SJSA1 (cell line): ENCODE measurements at regions not wholly inside any gene's neighbourhood (a gene's known extent, or its start where the extent isn't known, plus 50 kb on each side); places are given as distances from the start of the nearest gene placed in this dataset.

Experiments used
- DNase-seq, 2 experiments: peaks; one replicate each; pipeline ENCODE4 v3.0.0-alpha.2; 2015 to 2020; ENCODE audit warnings: low spot score in 2 of 2, low read depth in 1 of 2
- H3K27ac ChIP-seq: fragments of 250-450 bp; sonication (Bioruptor Pico); 2 replicates; pipeline ENCODE4 v1.5.1; 2020; ENCODE audit warnings: mild to moderate bottlenecking, moderate library complexity
- H3K27me3 ChIP-seq: fragments of 250-450 bp; sonication (Bioruptor Pico); replicated peaks from 2 replicates; pipeline ENCODE4 v1.5.1; 2020; ENCODE audit warnings: mild to moderate bottlenecking, moderate library complexity
- H3K36me3 ChIP-seq: fragments of 250-450 bp; sonication (Bioruptor Pico); 2 replicates; pipeline ENCODE4 v1.5.1; 2020; ENCODE audit warnings: mild to moderate bottlenecking
- H3K4me1 ChIP-seq: fragments of 250-450 bp; sonication (Bioruptor Pico); replicated peaks from 2 replicates; pipeline ENCODE4 v1.6.1; 2021; ENCODE audit warnings: mild to moderate bottlenecking
- H3K4me3 ChIP-seq: fragments of 250-450 bp; sonication (Bioruptor Pico); 2 replicates; pipeline ENCODE4 v1.5.1; 2020; ENCODE audit warnings: mild to moderate bottlenecking
- H3K9me3 ChIP-seq: fragments of 250-450 bp; sonication (Bioruptor Pico); replicated peaks from 2 replicates; pipeline ENCODE4 v1.5.1; 2020; ENCODE audit warnings: mild to moderate bottlenecking

DNA sequence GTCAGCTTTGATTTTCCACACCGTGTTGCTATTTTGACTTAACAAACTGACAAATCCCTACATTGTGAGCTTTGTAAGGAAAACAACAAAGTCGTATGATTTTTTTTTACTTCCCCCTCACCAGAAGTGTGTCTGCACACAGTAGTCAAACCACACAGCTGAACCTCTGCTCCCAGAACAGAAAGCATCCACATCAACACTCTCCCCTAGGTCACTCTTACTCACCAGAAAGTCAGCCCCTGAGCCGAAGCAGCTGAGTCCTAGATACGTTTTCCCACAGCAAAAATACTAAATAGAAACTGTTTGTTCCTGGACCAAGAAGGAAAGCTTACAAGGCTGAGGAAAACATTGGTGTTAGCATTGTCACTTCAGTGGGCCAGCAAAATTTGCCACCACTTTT lies 305.7 kb downstream of the DHX15 start:
- no peak for DNase-seq
- H3K9me3 ChIP-seq: no peaks in the 10 kb centered on the region
- no peaks in the 10 kb centered on the region for H3K27me3 ChIP-seq
- H3K4me1 ChIP-seq: no peaks in the 10 kb centered on the region
- H3K27ac ChIP-seq: no peak overlapping the region
- no peaks in the 10 kb centered on the region for H3K36me3 ChIP-seq
- no peak overlapping the region for H3K4me3 ChIP-seq

DNA sequence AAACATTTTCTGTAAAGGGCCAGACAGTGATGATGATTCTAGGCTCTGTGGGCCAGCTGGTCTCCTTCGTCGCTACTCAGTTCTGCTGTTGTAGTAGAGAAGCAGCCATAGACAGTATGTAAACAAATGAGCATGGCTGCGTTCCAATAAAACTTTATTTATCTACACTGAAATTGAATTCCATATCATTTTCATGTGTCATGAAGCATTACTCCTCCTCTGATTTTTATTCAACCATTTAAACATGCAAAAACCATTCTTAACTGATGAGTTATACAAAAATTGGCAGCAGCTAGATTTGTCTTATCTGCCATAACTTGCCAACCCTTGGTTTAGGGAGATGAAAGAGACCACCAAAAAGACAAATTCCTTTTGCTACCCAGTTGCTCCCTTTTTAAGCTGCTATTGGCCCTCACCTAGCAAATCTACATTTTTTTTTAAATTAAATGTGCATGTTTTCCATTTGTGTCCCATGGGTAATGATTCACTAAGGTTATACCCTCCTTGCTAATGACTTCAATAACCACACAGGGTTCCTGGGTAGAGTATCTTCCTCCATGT lies 309.9 kb downstream of the DHX15 start:
- H3K27me3 ChIP-seq: no peaks in the 10 kb centered on the region
- H3K9me3 ChIP-seq: no peaks in the 10 kb centered on the region
- no peaks in the 10 kb centered on the region for H3K4me1 ChIP-seq
- H3K4me3 ChIP-seq: no peak overlapping the region
- H3K36me3 ChIP-seq: no peaks in the 10 kb centered on the region
- H3K27ac ChIP-seq: no peak overlapping the region
- no peak for DNase-seq

DNA sequence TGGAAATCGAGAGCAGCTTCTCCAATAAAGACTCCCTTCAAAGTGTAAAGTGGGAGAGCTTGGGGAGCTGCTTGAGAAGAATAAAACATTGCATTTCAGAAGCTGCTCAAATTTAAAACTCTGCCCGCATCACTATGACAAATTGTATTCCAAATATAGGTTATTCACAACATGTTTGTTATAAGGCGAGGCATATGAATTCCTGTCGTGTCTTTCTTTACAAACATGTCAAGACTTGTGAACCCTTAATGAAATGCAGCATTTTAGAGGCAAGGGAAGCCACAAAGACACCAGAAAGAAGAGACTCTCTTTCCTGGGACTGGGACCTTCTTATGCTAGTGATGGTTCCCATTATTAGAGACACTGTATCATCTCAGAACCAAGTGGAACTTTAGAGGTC lies 311.2 kb downstream of the DHX15 start:
- Histone ChIP-seq H3K36me3 (no peaks in the 10 kb centered on the region), H3K27me3 (no peaks in the 10 kb centered on the region), H3K4me3 (no peak overlapping the region), H3K4me1 (no peaks in the 10 kb centered on the region), H3K27ac (no peak overlapping the region), H3K9me3 (no peaks in the 10 kb centered on the region)
- DNase-seq: no peak

DNA sequence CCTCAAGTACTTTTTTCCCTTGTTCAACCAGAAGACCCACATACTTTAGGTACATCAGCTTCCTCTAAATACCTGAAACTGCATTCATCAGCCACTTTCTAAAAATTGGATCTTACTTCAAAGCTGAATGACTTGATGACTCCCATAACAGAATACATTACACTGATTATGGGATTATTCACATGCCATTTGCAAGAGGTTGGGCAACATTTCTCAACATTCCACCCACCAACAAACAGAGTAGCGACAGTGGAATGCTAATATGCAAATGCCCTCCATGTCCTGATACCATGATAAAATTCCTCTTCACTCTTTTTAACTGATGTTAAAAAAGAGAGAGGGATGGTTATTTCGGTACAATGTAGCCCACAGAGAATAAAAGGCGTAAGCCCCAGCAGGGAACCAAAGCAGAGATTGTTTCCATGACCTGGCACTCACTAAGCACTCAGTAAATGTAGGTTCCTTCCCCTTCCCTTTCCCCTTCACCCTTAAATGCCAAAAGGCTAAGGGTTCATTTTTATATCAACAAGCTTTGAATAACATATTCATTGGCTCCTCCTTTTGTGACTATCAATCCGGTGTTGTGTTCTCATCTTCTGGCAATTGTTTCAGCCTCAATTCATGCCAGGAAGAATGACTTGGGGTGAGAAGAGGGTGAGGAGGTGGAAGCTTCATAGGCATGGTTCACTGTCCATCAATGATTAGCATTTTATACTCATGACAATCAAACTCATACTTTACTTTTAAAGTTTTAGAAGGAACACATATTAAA lies 317.2 kb downstream of the DHX15 start:
- H3K4me1 ChIP-seq: no peaks in the 10 kb centered on the region
- H3K9me3 ChIP-seq: no peaks in the 10 kb centered on the region
- DNase-seq: no peak
- no peak overlapping the region for H3K27ac ChIP-seq
- H3K4me3 ChIP-seq: no peak overlapping the region
- no peaks in the 10 kb centered on the region for H3K27me3 ChIP-seq
- no peaks in the 10 kb centered on the region for H3K36me3 ChIP-seq

DNA sequence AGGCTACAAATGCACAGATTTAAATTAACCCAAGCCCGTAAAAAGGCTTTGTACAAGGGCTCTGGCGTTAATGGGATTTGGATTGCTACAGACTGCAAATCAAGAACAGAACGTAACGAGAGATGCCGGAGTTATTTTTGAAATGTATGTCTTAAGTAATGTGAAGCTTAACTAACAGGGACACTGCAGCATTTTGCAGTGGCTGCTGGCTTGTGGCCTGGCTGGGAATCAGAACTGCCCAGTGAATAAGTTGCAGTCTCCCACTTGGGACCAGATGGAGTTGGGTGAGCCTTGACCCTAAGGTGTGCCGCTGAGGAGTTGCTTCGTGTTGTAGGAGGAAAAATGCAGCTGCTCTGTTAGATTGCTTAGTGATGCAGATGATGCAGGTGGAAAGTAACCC lies 318.4 kb downstream of the DHX15 start:
- Histone ChIP-seq H3K27me3 (no peaks in the 10 kb centered on the region), H3K9me3 (no peaks in the 10 kb centered on the region), H3K36me3 (no peaks in the 10 kb centered on the region), H3K4me3 (no peak overlapping the region), H3K4me1 (no peaks in the 10 kb centered on the region), H3K27ac (no peak overlapping the region)
- DNase-seq: no peak

DNA sequence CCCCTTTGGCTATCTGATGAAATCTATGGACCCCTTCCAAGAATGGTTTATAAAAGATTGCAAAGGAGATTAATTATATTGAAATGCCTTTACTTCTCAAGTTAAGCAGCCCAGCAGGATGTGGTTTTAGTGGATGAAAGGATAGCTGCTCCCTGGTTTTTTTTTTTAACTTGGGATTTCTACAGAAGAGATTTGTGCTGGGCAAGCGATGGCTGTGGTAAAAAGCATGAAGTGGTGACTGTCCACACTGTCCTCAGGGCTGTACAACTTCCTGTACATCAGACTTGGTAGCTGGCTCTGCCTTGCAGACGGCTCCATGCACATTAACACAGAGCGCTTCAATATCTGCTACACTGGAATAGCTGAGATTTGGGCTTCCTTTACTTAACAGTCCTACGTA lies 321.7 kb downstream of the DHX15 start:
- Histone ChIP-seq H3K4me1 (no peaks in the 10 kb centered on the region), H3K27ac (no peak overlapping the region), H3K4me3 (no peak overlapping the region), H3K36me3 (no peaks in the 10 kb centered on the region), H3K9me3 (no peaks in the 10 kb centered on the region), H3K27me3 (no peaks in the 10 kb centered on the region)
- DNase-seq: no peak

DNA sequence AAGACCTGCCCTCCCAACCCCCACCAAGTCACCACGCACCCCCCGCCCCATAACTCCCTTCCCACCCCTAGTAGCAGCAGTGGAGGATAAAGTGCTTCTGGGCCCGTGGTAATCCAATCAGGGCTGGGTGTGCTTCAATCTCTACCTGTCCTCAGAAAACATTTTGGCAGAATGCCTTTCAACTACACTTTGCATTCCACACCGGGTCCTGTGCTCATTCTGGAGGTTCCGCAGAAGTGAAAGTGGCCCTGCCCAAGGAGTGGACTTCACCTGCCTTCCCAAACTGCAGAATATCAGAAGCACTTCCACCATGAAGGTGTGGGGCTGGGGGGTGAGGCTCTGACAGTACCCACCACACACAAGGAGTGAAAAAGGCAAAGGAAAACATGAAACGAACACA lies 322.3 kb downstream of the DHX15 start:
- no peaks in the 10 kb centered on the region for H3K36me3 ChIP-seq
- DNase-seq: no peak
- no peaks in the 10 kb centered on the region for H3K9me3 ChIP-seq
- no peak overlapping the region for H3K4me3 ChIP-seq
- H3K27me3 ChIP-seq: no peaks in the 10 kb centered on the region
- H3K27ac ChIP-seq: no peak overlapping the region
- no peaks in the 10 kb centered on the region for H3K4me1 ChIP-seq

DNA sequence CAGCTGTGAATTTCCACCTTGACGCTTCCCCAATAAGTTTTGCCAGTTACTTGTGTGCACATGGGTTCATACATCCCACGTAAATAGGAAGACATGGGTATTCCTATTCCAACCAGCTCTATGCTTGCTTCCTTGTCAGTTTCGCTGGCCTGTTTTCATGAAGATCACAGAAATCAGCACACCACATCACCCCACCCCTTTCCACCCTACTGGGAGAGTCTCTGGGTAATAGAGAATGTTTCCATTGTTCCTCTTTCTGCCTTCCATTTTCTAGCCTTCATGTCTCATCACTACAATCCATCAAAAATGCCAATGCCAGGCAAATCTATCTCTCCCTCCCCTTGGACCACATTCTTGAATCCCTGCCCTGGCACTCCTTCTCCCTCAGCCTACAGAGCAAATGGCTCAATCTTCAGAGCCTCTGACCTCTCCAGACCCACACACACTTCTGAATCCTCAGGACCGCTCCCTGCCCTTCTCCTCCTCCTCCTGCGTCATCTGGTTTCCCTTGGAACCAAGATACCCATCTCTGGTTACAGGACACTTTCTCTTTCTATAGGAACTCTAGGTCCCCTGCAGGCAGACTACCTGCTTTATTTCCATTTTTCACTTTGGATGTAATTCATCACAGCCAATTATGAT lies 323.3 kb downstream of the DHX15 start:
- Histone ChIP-seq H3K4me1 (no peaks in the 10 kb centered on the region), H3K27me3 (no peaks in the 10 kb centered on the region), H3K27ac (no peak overlapping the region), H3K4me3 (no peak overlapping the region), H3K36me3 (no peaks in the 10 kb centered on the region), H3K9me3 (no peaks in the 10 kb centered on the region)
- no peak for DNase-seq

DNA sequence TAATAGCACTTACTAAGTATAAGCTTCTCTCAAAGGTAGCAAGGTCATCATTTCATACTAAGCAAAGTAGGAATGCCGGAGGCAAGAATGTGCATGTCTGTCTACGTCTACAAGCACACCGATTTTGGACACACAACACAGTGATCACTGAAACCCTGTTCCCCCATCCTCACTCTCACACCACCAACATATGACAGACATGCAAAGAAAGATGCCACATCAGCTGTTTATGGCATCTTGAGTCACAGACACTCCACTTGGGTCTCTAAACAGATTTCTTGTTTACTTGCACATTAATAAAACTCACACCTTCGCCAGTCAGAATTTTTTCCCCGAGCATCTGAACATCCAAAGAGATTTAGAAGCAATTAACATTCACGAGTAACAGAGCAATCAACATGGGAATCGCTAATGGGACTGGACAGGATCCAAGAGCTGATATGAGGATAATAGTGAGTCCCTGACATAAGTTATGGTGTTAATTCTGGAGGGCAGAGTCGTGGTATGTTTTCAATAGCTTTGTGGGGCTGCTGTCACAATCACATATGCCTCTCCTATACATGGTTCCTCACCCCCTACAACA lies 324.1 kb downstream of the DHX15 start:
- H3K27me3 ChIP-seq: no peaks in the 10 kb centered on the region
- no peak for DNase-seq
- H3K36me3 ChIP-seq: no peaks in the 10 kb centered on the region
- no peaks in the 10 kb centered on the region for H3K4me1 ChIP-seq
- H3K27ac ChIP-seq: no peak overlapping the region
- no peak overlapping the region for H3K4me3 ChIP-seq
- H3K9me3 ChIP-seq: no peaks in the 10 kb centered on the region

DNA sequence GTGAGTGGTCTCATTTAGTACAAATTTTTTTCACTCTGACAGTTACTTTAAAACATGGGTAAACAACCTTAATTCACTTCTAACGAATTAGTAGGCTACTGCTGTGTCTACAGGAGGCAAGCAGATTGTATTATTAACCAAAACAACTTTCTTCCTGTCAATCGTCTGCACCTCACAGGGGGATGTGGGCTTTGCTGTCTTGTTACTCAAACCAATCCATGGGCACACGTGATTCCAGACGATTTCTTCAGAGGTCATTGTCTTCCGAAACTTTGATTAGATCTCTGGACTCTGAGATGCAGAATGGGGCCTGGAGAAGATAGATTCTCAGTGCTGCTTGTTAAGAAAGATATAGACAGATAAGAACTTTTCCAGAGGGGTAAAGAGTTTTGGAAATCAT lies 327.8 kb downstream of the DHX15 start:
- H3K9me3 ChIP-seq: no peaks in the 10 kb centered on the region
- H3K36me3 ChIP-seq: no peaks in the 10 kb centered on the region
- no peak overlapping the region for H3K27ac ChIP-seq
- H3K27me3 ChIP-seq: no peaks in the 10 kb centered on the region
- no peaks in the 10 kb centered on the region for H3K4me1 ChIP-seq
- DNase-seq: no peak
- no peak overlapping the region for H3K4me3 ChIP-seq

DNA sequence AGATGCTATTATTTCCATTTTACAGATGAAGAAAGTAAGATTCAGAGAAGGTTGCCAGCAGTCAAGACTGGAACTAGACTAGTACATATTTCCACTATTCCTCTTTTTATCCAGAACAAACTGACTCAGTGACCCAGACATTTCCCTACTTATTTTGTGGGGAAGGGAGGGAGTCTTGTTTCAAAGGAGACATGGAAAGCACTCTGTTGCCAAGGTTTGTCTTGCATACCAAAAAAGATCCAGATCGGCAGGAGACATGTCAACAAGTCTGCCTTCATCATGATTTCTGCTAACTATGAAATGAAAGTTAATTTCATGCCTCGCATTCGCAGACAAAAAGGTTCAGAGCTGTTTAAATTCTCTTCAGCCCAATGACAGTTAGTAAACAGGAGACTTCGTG lies 328.3 kb downstream of the DHX15 start:
- no peaks in the 10 kb centered on the region for H3K27me3 ChIP-seq
- H3K36me3 ChIP-seq: no peaks in the 10 kb centered on the region
- H3K4me3 ChIP-seq: no peak overlapping the region
- no peak for DNase-seq
- no peak overlapping the region for H3K27ac ChIP-seq
- no peaks in the 10 kb centered on the region for H3K9me3 ChIP-seq
- H3K4me1 ChIP-seq: no peaks in the 10 kb centered on the region

DNA sequence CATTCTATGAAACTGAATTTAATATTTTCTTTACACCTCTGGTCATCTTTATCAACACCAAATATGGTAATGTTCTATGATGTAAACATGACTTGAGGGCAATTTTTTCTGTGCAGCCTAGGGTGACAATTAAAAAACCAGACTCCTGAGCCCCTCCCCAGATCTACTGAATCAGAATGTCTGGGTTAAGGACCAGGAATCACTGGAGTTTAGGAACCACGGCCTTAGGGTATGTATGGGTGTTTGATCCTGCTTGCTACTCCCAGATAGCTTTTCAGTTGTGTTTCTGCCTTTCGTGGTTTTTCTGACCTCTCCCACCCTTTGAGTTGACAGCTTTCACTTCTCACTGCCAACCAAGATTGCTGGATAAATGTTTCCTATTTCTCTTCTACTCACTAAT lies 332.2 kb downstream of the DHX15 start:
- no peaks in the 10 kb centered on the region for H3K4me1 ChIP-seq
- no peaks in the 10 kb centered on the region for H3K9me3 ChIP-seq
- no peaks in the 10 kb centered on the region for H3K27me3 ChIP-seq
- DNase-seq: no peak
- no peak overlapping the region for H3K27ac ChIP-seq
- no peaks in the 10 kb centered on the region for H3K36me3 ChIP-seq
- H3K4me3 ChIP-seq: no peak overlapping the region

DNA sequence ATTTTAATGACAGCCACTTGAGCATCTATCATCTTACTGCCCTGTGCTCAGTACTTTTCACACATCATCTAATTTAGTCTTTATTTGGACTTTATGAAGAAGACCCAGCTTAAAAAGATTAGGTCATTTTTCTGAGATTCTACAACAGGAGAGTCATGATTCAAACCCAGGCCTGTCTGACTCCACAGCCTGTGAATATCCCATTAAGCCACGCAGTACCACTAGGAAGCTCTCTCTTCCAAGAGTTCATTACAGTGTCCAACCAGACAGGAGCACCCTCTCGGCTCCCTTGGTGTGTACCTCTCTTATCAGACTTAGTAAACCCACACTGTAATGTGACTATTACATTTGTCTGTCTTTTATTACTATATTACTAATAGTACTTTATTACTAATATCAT lies 332.8 kb downstream of the DHX15 start:
- Histone ChIP-seq H3K27me3 (no peaks in the 10 kb centered on the region), H3K36me3 (no peaks in the 10 kb centered on the region), H3K4me1 (no peaks in the 10 kb centered on the region), H3K4me3 (no peak overlapping the region), H3K27ac (no peak overlapping the region), H3K9me3 (no peaks in the 10 kb centered on the region)
- DNase-seq: no peak

DNA sequence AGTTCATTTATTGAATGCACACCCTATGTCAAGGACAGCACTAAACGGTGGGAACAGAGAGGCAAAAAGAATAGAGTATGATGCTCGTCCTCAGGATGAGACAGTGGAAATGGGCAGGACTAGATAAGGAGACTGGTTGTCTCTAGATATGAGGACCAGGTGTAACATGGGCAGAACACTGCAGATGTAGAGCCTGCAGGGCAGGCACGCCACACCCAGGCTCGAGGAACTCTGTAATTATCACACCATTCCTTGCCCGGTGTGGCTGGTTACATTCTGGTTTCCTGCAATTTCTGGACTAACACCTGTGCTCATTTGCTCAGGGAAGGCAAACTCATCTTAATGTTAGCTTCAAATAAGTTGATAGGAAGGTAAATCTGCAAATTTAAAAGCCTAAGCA lies 334.4 kb downstream of the DHX15 start:
- DNase-seq: no peak
- Histone ChIP-seq H3K4me1 (no peaks in the 10 kb centered on the region), H3K27ac (no peak overlapping the region)

More for the DNA sequence above, 334.4 kb downstream of the DHX15 start:
- Histone ChIP-seq H3K27me3 (no peaks in the 10 kb centered on the region), H3K4me3 (no peak overlapping the region), H3K9me3 (no peaks in the 10 kb centered on the region), H3K36me3 (no peaks in the 10 kb centered on the region)
